B cell (primary cell): ENCODE measurements at regions not wholly inside any gene's neighbourhood (a gene's known extent, or its start where the extent isn't known, plus 50 kb on each side); places are given as distances from the start of the nearest gene placed in this dataset.

Experiments
- ATAC-seq: fragments of 200-7000 bp; cut with Tn5 transposase; one replicate; pipeline ENCODE4 v1.10.0; 2021; ENCODE audit warnings: low read depth, mild to moderate bottlenecking, moderate number of reproducible peaks, moderate library complexity
- CTCF ChIA-PET: fragments of 350-600 bp; sonication (Branson Sonifier 250); formaldehyde crosslinking; loops from one replicate; lab custom pipeline; 2021; ENCODE audit warnings: antibody characterized with exemption, inconsistent platforms; lab: Charles Lee
- POLR2A ChIA-PET: fragments of 350-600 bp; sonication (Branson Sonifier 250); formaldehyde crosslinking; loops from one replicate; lab custom pipeline; 2021; ENCODE audit warnings: antibody characterized with exemption; lab: Charles Lee
- DNase-seq: peaks from one replicate; pipeline ENCODE4 v3.0.0; 2013
- H2AFZ ChIP-seq: 2 replicates; pipeline ENCODE4 v1.6.1; 2012; ENCODE audit warnings: mild to moderate bottlenecking, low read depth, low read length; ENCODE audit not compliant: insufficient read depth, poor library complexity, severe bottlenecking
- H3K27ac ChIP-seq, 2 donors: 1 replicate in 1 of 2; 2 replicates in 1 of 2; pipeline ENCODE4 v1.5.1; 2012 to 2013; ENCODE audit warnings: low read length in 2 of 2, mild to moderate bottlenecking in 2 of 2, moderate library complexity in 1 of 2
- H3K27me3 ChIP-seq, 4 experiments: fragments of 200-600 bp in 1 of 4; sonication (generic) in 1 of 4; replicated peaks in 1 of 4; 1 replicate in 2 of 4; 2 replicates in 2 of 4; pipeline versions ENCODE4 v1.6.1 to v1.7.0; 2013 to 2016; ENCODE audit warnings: low read length in 3 of 4, mild to moderate bottlenecking in 2 of 4, mixed read lengths in 1 of 4, moderate library complexity in 1 of 4; ENCODE audit not compliant: insufficient read depth in 4 of 4, control insufficient read depth in 3 of 4; ENCODE audit errors: control extremely low read depth in 1 of 4
- H3K36me3 ChIP-seq, 2 experiments: replicated peaks in 1 of 2; 1 replicate in 1 of 2; 2 replicates in 1 of 2; pipeline versions ENCODE4 v1.6.1 to v1.7.1; 2013; ENCODE audit warnings: low read length in 1 of 2; ENCODE audit not compliant: insufficient read depth in 2 of 2, control insufficient read depth in 1 of 2; ENCODE audit errors: control extremely low read depth in 1 of 2, extremely low read depth in 1 of 2
- H3K4me1 ChIP-seq, 2 donors: fragments of 200-600 bp in 1 of 2; sonication (generic) in 1 of 2; 1 replicate in 1 of 2; 2 replicates in 1 of 2; pipeline versions ENCODE4 v1.5.1 to v1.6.1; 2013 to 2017; ENCODE audit warnings: low read length in 2 of 2; ENCODE audit not compliant: control insufficient read depth in 2 of 2, insufficient read depth in 2 of 2
- H3K4me2 ChIP-seq: replicated peaks from 2 replicates; pipeline ENCODE3; 2012; ENCODE audit warnings: mild to moderate bottlenecking, low read depth, low read length; ENCODE audit not compliant: poor library complexity, severe bottlenecking
- H3K4me3 ChIP-seq, 5 experiments: fragments of 200-600 bp in 1 of 5; sonication (generic) in 1 of 5; 1 replicate in 3 of 5; 2 replicates in 2 of 5; pipeline versions ENCODE4 v1.5.1 to v1.7.0; 2011 to 2016; ENCODE audit warnings: low read length in 4 of 5, mild to moderate bottlenecking in 4 of 5, low read depth in 2 of 5, control low read depth in 1 of 5, moderate library complexity in 1 of 5; ENCODE audit not compliant: insufficient read depth in 1 of 5; ENCODE audit errors: control extremely low read depth in 1 of 5, extremely low read depth in 1 of 5
- H3K79me2 ChIP-seq: fragments of 200-600 bp; sonication (generic); one replicate; pipeline ENCODE4 v1.6.0; 2016; ENCODE audit warnings: low read length; ENCODE audit not compliant: control insufficient read depth, insufficient read depth
- H3K9ac ChIP-seq: fragments of 200-600 bp; sonication (generic); 2 replicates; pipeline ENCODE4 v1.6.1; 2017; ENCODE audit warnings: mild to moderate bottlenecking, low read length, moderate library complexity
- H3K9me3 ChIP-seq, 3 donors: one replicate each; pipeline versions ENCODE4 v1.6.1 to v1.7.1; 2013; ENCODE audit warnings: low read length in 2 of 3; ENCODE audit not compliant: control insufficient read depth in 2 of 3, insufficient read depth in 1 of 3; ENCODE audit errors: control extremely low read depth in 1 of 3
- H4K20me1 ChIP-seq: 2 replicates; pipeline ENCODE4 v1.6.0; 2012; ENCODE audit warnings: mild to moderate bottlenecking, low read length; ENCODE audit not compliant: insufficient read depth, control insufficient read depth, poor library complexity, severe bottlenecking
- H3K27ac Mint-ChIP-seq: one replicate; pipeline ENCODE4 v1.8.0; 2021; ENCODE audit warnings: mixed read lengths
- H3K27me3 Mint-ChIP-seq: one replicate; pipeline ENCODE4 v1.8.0; 2021; ENCODE audit warnings: mixed read lengths
- H3K4me1 Mint-ChIP-seq: one replicate; pipeline ENCODE4 v1.8.0; 2021; ENCODE audit warnings: mixed read lengths
- H3K4me3 Mint-ChIP-seq: one replicate; pipeline ENCODE4 v1.8.0; 2021; ENCODE audit warnings: mixed read lengths
- H3K9me3 Mint-ChIP-seq: one replicate; pipeline ENCODE4 v1.8.0; 2022; ENCODE audit warnings: mixed read lengths; ENCODE audit not compliant: insufficient read depth
- EZH2 ChIP-seq: IDR thresholded peaks from 2 replicates; pipeline ENCODE4 v1.6.1; 2012; ENCODE audit warnings: borderline replicate concordance, low read depth, mild to moderate bottlenecking, moderate library complexity, low read length; ENCODE audit not compliant: insufficient read depth, poor library complexity, severe bottlenecking
- WGBS: methylation state at CpG from one replicate; pipeline ENCODE4 v1.1.5; 2013; ENCODE audit warnings: missing lambda C conversion rate; ENCODE audit not compliant: insufficient coverage; 5-methylcytosine and 5-hydroxymethylcytosine counted together
- intact Hi-C: fragments of 100-400 bp; cut with micrococcal nuclease; formaldehyde crosslinking; loops from one replicate; pipeline ENCODE4 v1.10.0; 2022
- TF ChIP-seq, protein P1 (sequence below): fragments of 200-600 bp; IDR thresholded peaks from one replicate; pipeline ENCODE4 v1.8.0; 2022; ENCODE audit warnings: antibody characterized with exemption, mild to moderate bottlenecking

DNA sequence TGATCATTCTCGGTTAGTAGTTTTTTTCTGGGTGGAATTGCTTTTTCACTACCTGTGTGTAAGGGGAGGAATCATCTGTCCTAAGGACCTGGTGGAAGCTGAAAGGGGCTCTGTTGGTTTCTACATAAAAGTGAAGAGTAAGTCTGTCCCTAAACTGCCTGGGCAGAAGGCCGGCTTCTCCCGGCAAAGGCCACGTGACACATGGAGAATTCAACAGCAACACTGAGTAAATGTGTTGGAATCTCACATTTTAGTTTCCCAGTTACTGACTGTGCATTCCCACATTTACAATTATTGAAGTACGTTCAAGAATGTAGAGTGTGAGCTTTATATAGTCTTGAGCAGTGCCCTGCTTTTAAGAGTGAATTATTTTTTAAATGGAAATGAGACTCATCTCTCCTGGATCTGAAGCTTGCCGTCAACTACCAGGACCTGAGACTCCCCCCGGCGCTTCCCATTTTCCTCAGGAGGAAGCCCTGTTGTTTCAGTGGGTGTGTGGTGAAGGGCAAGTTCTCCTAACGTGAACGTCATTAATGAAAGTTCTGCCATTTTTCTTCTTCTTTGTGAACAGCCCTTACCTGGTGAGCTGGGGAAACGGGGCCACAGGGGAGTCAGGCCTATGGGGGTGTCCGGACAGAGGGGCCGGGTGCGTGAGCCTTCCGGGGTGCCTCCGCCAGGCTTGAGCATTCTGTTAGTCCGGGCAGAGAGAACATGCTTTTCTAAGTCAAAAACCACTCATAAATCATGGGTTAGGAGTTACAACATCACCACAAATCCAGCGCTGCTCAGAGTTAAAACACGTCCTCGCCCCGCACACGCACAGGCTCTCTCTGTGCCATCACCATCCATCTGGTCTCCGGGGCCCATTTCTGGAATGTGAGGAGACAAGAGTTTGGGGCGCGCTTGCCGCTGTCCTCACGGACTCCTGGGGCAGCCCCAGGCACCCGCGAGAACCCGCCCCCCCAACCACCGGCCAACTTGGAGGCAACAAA, 56.6 kb upstream of the SMOC2 start:
- H4K20me1 ChIP-seq, result no peaks in the 10 kb centered on the region
- POLR2A ChIA-PET, result no interaction called here
- H3K4me1 ChIP-seq, result no peaks in the 10 kb centered on the region
- intact Hi-C loops, result no loop called here
- no peak overlapping the region for H3K9ac ChIP-seq
- CTCF ChIA-PET, result no interaction called here
- no peak for TF ChIP-seq EZH2
- TF ChIP-seq, protein P1, sequence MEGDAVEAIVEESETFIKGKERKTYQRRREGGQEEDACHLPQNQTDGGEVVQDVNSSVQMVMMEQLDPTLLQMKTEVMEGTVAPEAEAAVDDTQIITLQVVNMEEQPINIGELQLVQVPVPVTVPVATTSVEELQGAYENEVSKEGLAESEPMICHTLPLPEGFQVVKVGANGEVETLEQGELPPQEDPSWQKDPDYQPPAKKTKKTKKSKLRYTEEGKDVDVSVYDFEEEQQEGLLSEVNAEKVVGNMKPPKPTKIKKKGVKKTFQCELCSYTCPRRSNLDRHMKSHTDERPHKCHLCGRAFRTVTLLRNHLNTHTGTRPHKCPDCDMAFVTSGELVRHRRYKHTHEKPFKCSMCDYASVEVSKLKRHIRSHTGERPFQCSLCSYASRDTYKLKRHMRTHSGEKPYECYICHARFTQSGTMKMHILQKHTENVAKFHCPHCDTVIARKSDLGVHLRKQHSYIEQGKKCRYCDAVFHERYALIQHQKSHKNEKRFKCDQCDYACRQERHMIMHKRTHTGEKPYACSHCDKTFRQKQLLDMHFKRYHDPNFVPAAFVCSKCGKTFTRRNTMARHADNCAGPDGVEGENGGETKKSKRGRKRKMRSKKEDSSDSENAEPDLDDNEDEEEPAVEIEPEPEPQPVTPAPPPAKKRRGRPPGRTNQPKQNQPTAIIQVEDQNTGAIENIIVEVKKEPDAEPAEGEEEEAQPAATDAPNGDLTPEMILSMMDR, result no peak
- H3K4me3 ChIP-seq, result no peak overlapping the region
- Mint-ChIP-seq H3K4me1 (no peaks in the 10 kb centered on the region), H3K27ac (no peak overlapping the region), H3K9me3 (no peaks in the 10 kb centered on the region), H3K4me3 (no peak overlapping the region), H3K27me3 (no peaks in the 10 kb centered on the region)
- no peaks in the 10 kb centered on the region for H3K79me2 ChIP-seq
- no peak overlapping the region for H3K4me2 ChIP-seq
- H3K27ac ChIP-seq, result no peak overlapping the region
- no peak overlapping the region for H2AFZ ChIP-seq
- 64% methylated on average over 23 of the region's 31 CpGs for WGBS
- DNase-seq (no peak), ATAC-seq (no peak)
- H3K9me3 ChIP-seq, result peaks cover 0 to 41% (median 0%) of the 10 kb centered on the region in 3 donors
- H3K36me3 ChIP-seq, result no peaks in the 10 kb centered on the region
- no peaks in the 10 kb centered on the region for H3K27me3 ChIP-seq
